ENCODE measurements at regions not wholly inside any gene's neighbourhood (a gene's known extent, or its start where the extent isn't known, plus 50 kb on each side); places are given as distances from the start of the nearest gene placed in this dataset.

- Mint-ChIP-seq H3K4me1 (no peaks in the 10 kb centered on the region), H3K9me3 (no peaks in the 10 kb centered on the region), H3K4me3 (no peak overlapping the region), H3K27me3 (ENCODE audit: low read depth) (no peaks in the 10 kb centered on the region), H3K36me3 (no peaks in the 10 kb centered on the region), H3K27ac (no peak overlapping the region)
- DNase-seq (ENCODE audit: low spot score in 2 of 2, unreplicated experiment in 2 of 2), result no peak
- no peak for TF ChIP-seq CTCF (IDR thresholded peaks at IDR 0.05; ENCODE audit: unreplicated experiment)
Observed at GRCh38 chr9:89753472-89754055, 148.8 kb downstream of the GADD45G start.

- no peaks in the 10 kb centered on the region for H3K27me3 Mint-ChIP-seq (ENCODE audit: low read depth)
- no peak overlapping the region for H3K27ac Mint-ChIP-seq
- DNase-seq (ENCODE audit: low spot score in 2 of 2, unreplicated experiment in 2 of 2), result no peak
Observed at GRCh38 chr9:89754193-89754592, 149.4 kb downstream of the GADD45G start.

GRCh38 chr9:89755821-89756220 is 151.0 kb downstream of the GADD45G start:
- Mint-ChIP-seq H3K27me3 (ENCODE audit: low read depth) (no peaks in the 10 kb centered on the region), H3K9me3 (no peaks in the 10 kb centered on the region), H3K4me3 (no peak overlapping the region), H3K36me3 (no peaks in the 10 kb centered on the region), H3K4me1 (peaks cover 5% of the 10 kb centered on the region), H3K27ac (no peak overlapping the region)
- no peak for TF ChIP-seq CTCF (IDR thresholded peaks at IDR 0.05; ENCODE audit: unreplicated experiment)
- DNase-seq (ENCODE audit: low spot score in 2 of 2, unreplicated experiment in 2 of 2), result no peak

More at GRCh38 chr9:89754193-89754592, 149.4 kb downstream of the GADD45G start:
- TF ChIP-seq CTCF (IDR thresholded peaks at IDR 0.05; ENCODE audit: unreplicated experiment), result no peak
- H3K4me1 Mint-ChIP-seq, result no peaks in the 10 kb centered on the region
- H3K4me3 Mint-ChIP-seq, result no peak overlapping the region
- H3K9me3 Mint-ChIP-seq, result no peaks in the 10 kb centered on the region
- no peaks in the 10 kb centered on the region for H3K36me3 Mint-ChIP-seq

- Mint-ChIP-seq H3K9me3 (no peaks in the 10 kb centered on the region), H3K27ac (no peak overlapping the region), H3K27me3 (ENCODE audit: low read depth) (no peaks in the 10 kb centered on the region), H3K4me1 (peaks cover 5% of the 10 kb centered on the region), H3K36me3 (no peaks in the 10 kb centered on the region), H3K4me3 (no peak overlapping the region)
- TF ChIP-seq CTCF (IDR thresholded peaks at IDR 0.05; ENCODE audit: unreplicated experiment), result no peak
- no peak for DNase-seq (ENCODE audit: low spot score in 2 of 2, unreplicated experiment in 2 of 2)
Observed at GRCh38 chr9:89756891-89757537, 152.2 kb downstream of the GADD45G start.

- Mint-ChIP-seq H3K27me3 (ENCODE audit: low read depth) (no peaks in the 10 kb centered on the region), H3K36me3 (no peaks in the 10 kb centered on the region), H3K4me1 (peaks cover 5% of the 10 kb centered on the region), H3K9me3 (no peaks in the 10 kb centered on the region), H3K27ac (no peak overlapping the region), H3K4me3 (no peak overlapping the region)
- no peak for TF ChIP-seq CTCF (IDR thresholded peaks at IDR 0.05; ENCODE audit: unreplicated experiment)
- DNase-seq (ENCODE audit: low spot score in 2 of 2, unreplicated experiment in 2 of 2), result no peak
Observed at GRCh38 chr9:89757776-89758528, 153.1 kb downstream of the GADD45G start.

Measured in mesothelial cell of epicardium (in vitro differentiated cells).